HepG2 (cell line): ENCODE measurements at regions not wholly inside any gene's neighbourhood (a gene's known extent, or its start where the extent isn't known, plus 50 kb on each side); places are given as distances from the start of the nearest gene placed in this dataset.

Experiments used
- ASH2L ChIP-seq: fragments of 300-600, 200-600 bp; sonication (generic); IDR thresholded peaks from 2 replicates; pipeline ENCODE4 v1.7.0; 2017; ENCODE audit warnings: low read depth, mild to moderate bottlenecking, moderate library complexity, mixed read lengths, low read length; ENCODE audit not compliant: insufficient read length
- ATF7 ChIP-seq, 2 experiments: fragments of 450-650 bp in 1 of 2; sonication (generic) in 1 of 2; formaldehyde crosslinking in 1 of 2; IDR thresholded peaks; 2 replicates each; pipeline versions ENCODE4 v1.4.0 to v1.6.1; 2016 to 2020; ENCODE audit warnings: antibody characterized with exemption in 1 of 2, mild to moderate bottlenecking in 1 of 2, missing genetic modification reagents in 1 of 2
- GMEB2 ChIP-seq: IDR thresholded peaks from 2 replicates; pipeline ENCODE4 v1.6.1; 2016; ENCODE audit warnings: missing biosample characterization, missing genetic modification reagents, low read depth
- HBP1 ChIP-seq: IDR thresholded peaks from 2 replicates; pipeline ENCODE4 v1.6.1; 2016; ENCODE audit warnings: low read depth, control low read depth
- MTA1 ChIP-seq: sonication (generic); formaldehyde crosslinking; IDR thresholded peaks from 2 replicates; pipeline ENCODE4 v1.4.0; 2020; ENCODE audit warnings: missing genetic modification reagents, mild to moderate bottlenecking, borderline replicate concordance
- NCOA5 ChIP-seq: sonication (generic); formaldehyde crosslinking; IDR thresholded peaks from 2 replicates; pipeline ENCODE4 v1.4.0; 2020; ENCODE audit warnings: missing genetic modification reagents
- NFIC ChIP-seq: IDR thresholded peaks from 2 replicates; pipeline ENCODE4 v1.6.1; 2012; ENCODE audit warnings: mild to moderate bottlenecking, low read length, inconsistent platforms
- THYN1 ChIP-seq: sonication (generic); formaldehyde crosslinking; IDR thresholded peaks from 2 replicates; pipeline ENCODE4 v1.8.1; 2023; ENCODE audit warnings: low read depth, mild to moderate bottlenecking, moderate library complexity, missing genetic modification reagents, borderline replicate concordance
- ZFP36L1 ChIP-seq: sonication (generic); formaldehyde crosslinking; IDR thresholded peaks from 2 replicates; pipeline ENCODE4 v1.8.0; 2022; ENCODE audit warnings: mild to moderate bottlenecking, missing genetic modification reagents, moderate library complexity
- ZNF230 ChIP-seq: sonication (generic); formaldehyde crosslinking; IDR thresholded peaks from 2 replicates; pipeline ENCODE4 v1.4.0; 2020; ENCODE audit warnings: mild to moderate bottlenecking, missing genetic modification reagents
- ZNF609 ChIP-seq: sonication (generic); formaldehyde crosslinking; IDR thresholded peaks from 2 replicates; pipeline ENCODE4 v1.4.0; 2020; ENCODE audit warnings: mild to moderate bottlenecking, missing genetic modification reagents, borderline replicate concordance
- ZNF770 ChIP-seq: sonication (generic); formaldehyde crosslinking; IDR thresholded peaks from 2 replicates; pipeline ENCODE4 v1.5.0; 2020; ENCODE audit warnings: mild to moderate bottlenecking, missing genetic modification reagents
- ZSCAN29 ChIP-seq: sonication (generic); formaldehyde crosslinking; conservative IDR thresholded peaks from 2 replicates; pipeline ENCODE4 v1.4.0; 2020; ENCODE audit warnings: mild to moderate bottlenecking, missing genetic modification reagents

- TF ChIP-seq ZNF770 (CRISPR knock-in tag), result no peak
- TF ChIP-seq THYN1 (CRISPR knock-in tag), result no peak
- no peak for TF ChIP-seq ZNF230 (CRISPR knock-in tag)
- TF ChIP-seq HBP1, result no peak
- no peak for TF ChIP-seq ZSCAN29 (CRISPR knock-in tag)
- TF ChIP-seq ZFP36L1 (CRISPR knock-in tag), result no peak
- no peak for TF ChIP-seq NCOA5 (CRISPR knock-in tag)
- TF ChIP-seq NFIC, result no peak
- TF ChIP-seq ATF7 (IDR thresholded peaks at IDR 0.05), result no peak
- TF ChIP-seq ATF7 (CRISPR knock-in tag; IDR thresholded peaks at IDR 0.05), result no peak
- no peak for TF ChIP-seq ZNF609 (CRISPR knock-in tag)
- no peak for TF ChIP-seq GMEB2 (CRISPR knock-in tag)
- no peak for TF ChIP-seq ASH2L
- no peak for TF ChIP-seq MTA1 (CRISPR knock-in tag)
These were observed 465.8 kb downstream of the ARL4A start (continued) for GRCh38 chr7:13153266-13153665.
